ENCODE measurements at regions not wholly inside any gene's neighbourhood (a gene's known extent, or its start where the extent isn't known, plus 50 kb on each side); places are given as distances from the start of the nearest gene placed in this dataset.
"Not testable (repeated sequence)": the region's sequence is repeated elsewhere in the genome, so short reads cannot be mapped to it uniquely, and the experiment has no call there.

GRCh38 chr16:80909720-80910119 lies 97.0 kb downstream of the CMC2 start:
- no peak overlapping the region for H3K9ac ChIP-seq
- H3K4me2 ChIP-seq (ENCODE audit: low read length): no peak overlapping the region
- H2AFZ ChIP-seq: no peak overlapping the region
- H3K4me1 ChIP-seq: no peaks in the 10 kb centered on the region
- no peaks in the 10 kb centered on the region for H3K9me3 ChIP-seq (ENCODE audit: control insufficient read depth, low read length)
- H3K27me3 ChIP-seq (ENCODE audit: control insufficient read depth, insufficient read depth, low read length): no peaks in the 10 kb centered on the region
- no peak for TF ChIP-seq CTCF (IDR thresholded peaks at IDR 0.05)
- no peak overlapping the region for H3K4me3 ChIP-seq (ENCODE audit: low read depth, low read length)
- no peak overlapping the region for H3K27ac ChIP-seq
- no peaks in the 10 kb centered on the region for H3K36me3 ChIP-seq (ENCODE audit: control insufficient read depth, insufficient read depth, low read length)
- H3K79me2 ChIP-seq: no peaks in the 10 kb centered on the region

- H2AFZ ChIP-seq; H3K27ac ChIP-seq; H3K4me3 ChIP-seq (ENCODE audit: low read depth, low read length); H3K36me3 ChIP-seq (ENCODE audit: control insufficient read depth, insufficient read depth, low read length); H3K79me2 ChIP-seq; H3K9ac ChIP-seq; H3K9me3 ChIP-seq (ENCODE audit: control insufficient read depth, low read length); H3K4me2 ChIP-seq (ENCODE audit: low read length); H3K27me3 ChIP-seq (ENCODE audit: control insufficient read depth, insufficient read depth, low read length); H3K4me1 ChIP-seq: not testable (repeated sequence)
Observed at GRCh38 chr16:80906169-80906568, 100.5 kb downstream of the CMC2 start.

GRCh38 chr16:80903616-80904015 lies 99.2 kb upstream of the CDYL2 start:
- Histone ChIP-seq H3K27me3 (ENCODE audit: control insufficient read depth, insufficient read depth, low read length) (no peaks in the 10 kb centered on the region), H3K27ac (no peak overlapping the region), H3K4me2 (ENCODE audit: low read length) (no peak overlapping the region), H3K4me3 (ENCODE audit: low read depth, low read length) (no peak overlapping the region), H3K9me3 (ENCODE audit: control insufficient read depth, low read length) (no peaks in the 10 kb centered on the region), H3K79me2 (no peaks in the 10 kb centered on the region), H3K4me1 (no peaks in the 10 kb centered on the region), H3K9ac (no peak overlapping the region), H3K36me3 (ENCODE audit: control insufficient read depth, insufficient read depth, low read length) (no peaks in the 10 kb centered on the region), H2AFZ (no peak overlapping the region)
- no peak for TF ChIP-seq CTCF (IDR thresholded peaks at IDR 0.05)

GRCh38 chr16:80902306-80903110 lies 98.1 kb upstream of the CDYL2 start:
- no peak for TF ChIP-seq CTCF (IDR thresholded peaks at IDR 0.05)
- Histone ChIP-seq H3K9me3 (ENCODE audit: control insufficient read depth, low read length) (no peaks in the 10 kb centered on the region), H3K9ac (no peak overlapping the region), H3K27me3 (ENCODE audit: control insufficient read depth, insufficient read depth, low read length) (no peaks in the 10 kb centered on the region), H2AFZ (no peak overlapping the region), H3K27ac (no peak overlapping the region), H3K4me1 (no peaks in the 10 kb centered on the region), H3K79me2 (no peaks in the 10 kb centered on the region), H3K4me2 (ENCODE audit: low read length) (no peak overlapping the region), H3K36me3 (ENCODE audit: control insufficient read depth, insufficient read depth, low read length) (no peaks in the 10 kb centered on the region), H3K4me3 (ENCODE audit: low read depth, low read length) (no peak overlapping the region)

- Histone ChIP-seq H3K27ac (peak overlapping the region; percentile 19), H3K79me2 (no peaks in the 10 kb centered on the region), H3K4me3 (ENCODE audit: low read depth, low read length) (no peak overlapping the region), H3K4me1 (no peaks in the 10 kb centered on the region), H3K36me3 (ENCODE audit: control insufficient read depth, insufficient read depth, low read length) (no peaks in the 10 kb centered on the region), H3K27me3 (ENCODE audit: control insufficient read depth, insufficient read depth, low read length) (no peaks in the 10 kb centered on the region), H2AFZ (no peak overlapping the region), H3K4me2 (ENCODE audit: low read length) (no peak overlapping the region), H3K9ac (no peak overlapping the region), H3K9me3 (ENCODE audit: control insufficient read depth, low read length) (no peaks in the 10 kb centered on the region)
- TF ChIP-seq CTCF (IDR thresholded peaks at IDR 0.05): no peak
Observed at GRCh38 chr16:80900593-80900954, 96.2 kb upstream of the CDYL2 start.
